Endodermal cell (in vitro differentiated cells): ENCODE measurements at regions not wholly inside any gene's neighbourhood (a gene's known extent, or its start where the extent isn't known, plus 50 kb on each side); places are given as distances from the start of the nearest gene placed in this dataset.

Source experiments
- DNase-seq: peaks from one replicate; pipeline ENCODE4 v3.0.0-alpha.2; 2017
- H3K27ac ChIP-seq: 2 replicates; pipeline ENCODE4 v1.5.1; 2013; ENCODE audit warnings: mild to moderate bottlenecking, low read depth, low read length, moderate library complexity
- H3K27me3 ChIP-seq: 2 replicates; pipeline ENCODE4 v1.6.1; 2013; ENCODE audit warnings: mild to moderate bottlenecking, low read length, moderate library complexity; ENCODE audit not compliant: insufficient read depth, control insufficient read depth, poor library complexity, severe bottlenecking
- H3K36me3 ChIP-seq: 2 replicates; pipeline ENCODE4 v1.7.0; 2013; ENCODE audit warnings: mild to moderate bottlenecking, low read length, moderate library complexity; ENCODE audit not compliant: control insufficient read depth, insufficient read depth
- H3K4me1 ChIP-seq: one replicate; pipeline ENCODE4 v1.7.0; 2013; ENCODE audit warnings: low read length; ENCODE audit not compliant: control insufficient read depth, insufficient read depth
- H3K4me3 ChIP-seq: 2 replicates; pipeline ENCODE4 v1.5.1; 2013; ENCODE audit warnings: mild to moderate bottlenecking, low read length, moderate library complexity
- H3K9ac ChIP-seq: 2 replicates; pipeline ENCODE4 v1.6.1; 2013; ENCODE audit warnings: mild to moderate bottlenecking, low read length, moderate library complexity; ENCODE audit not compliant: poor library complexity, severe bottlenecking; ENCODE audit errors: extremely low read depth
- H3K9me3 ChIP-seq: 2 replicates; pipeline ENCODE4 v1.6.1; 2013; ENCODE audit warnings: mild to moderate bottlenecking, low read length, moderate library complexity; ENCODE audit not compliant: control insufficient read depth
- H3K27ac Mint-ChIP-seq: 2 replicates; pipeline ENCODE4 v1.8.0; 2020; ENCODE audit warnings: mixed read lengths
- H3K27me3 Mint-ChIP-seq: 2 replicates; pipeline ENCODE4 v1.8.0; 2021; ENCODE audit warnings: mild to moderate bottlenecking, mixed read lengths; ENCODE audit not compliant: insufficient read depth
- H3K36me3 Mint-ChIP-seq: 2 replicates; pipeline ENCODE4 v1.8.0; 2020; ENCODE audit warnings: low read depth, mixed read lengths
- H3K4me1 Mint-ChIP-seq: 2 replicates; pipeline ENCODE4 v1.8.0; 2020; ENCODE audit warnings: mixed read lengths
- H3K4me3 Mint-ChIP-seq: 2 replicates; pipeline ENCODE4 v1.8.0; 2020; ENCODE audit warnings: mild to moderate bottlenecking, moderate library complexity, mixed read lengths
- H3K9me3 Mint-ChIP-seq: 2 replicates; pipeline ENCODE4 v1.8.0; 2020; ENCODE audit warnings: mild to moderate bottlenecking, mixed read lengths
- CTCF ChIP-seq: fragments of 200-600 bp; sonication (generic); conservative IDR thresholded peaks from 2 replicates; pipeline ENCODE4 v1.5.0; 2021; ENCODE audit warnings: antibody characterized with exemption, mild to moderate bottlenecking
- WGBS, 2 experiments: methylation state at CpG; one replicate each; pipeline versions ENCODE4 v1.1.5 to v1.1.7; 2013; ENCODE audit warnings: missing lambda C conversion rate in 2 of 2, mixed read lengths in 1 of 2; ENCODE audit not compliant: insufficient coverage in 1 of 2, insufficient read length in 1 of 2; 5-methylcytosine and 5-hydroxymethylcytosine counted together

DNA sequence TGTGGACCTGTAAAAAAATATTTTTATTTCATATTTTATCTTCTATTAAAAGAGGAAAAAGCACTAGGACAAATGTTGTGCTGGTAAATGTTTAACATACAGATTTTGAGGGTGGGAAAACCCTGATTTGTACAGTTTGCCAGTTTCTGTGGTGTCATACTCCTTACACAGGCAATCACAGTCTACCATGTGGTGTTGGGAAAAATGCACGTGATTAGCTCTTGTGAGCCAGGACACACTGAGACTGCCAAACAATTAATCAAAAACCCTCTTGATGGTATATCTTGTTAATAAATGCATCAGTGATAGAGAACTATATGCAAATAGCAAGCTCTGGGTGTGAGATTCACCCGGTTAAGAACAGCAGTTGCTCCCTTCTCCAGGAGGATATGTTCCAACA lies 136.5 kb upstream of the ZC3H11B start:
- Histone ChIP-seq H3K4me1 (no peaks in the 10 kb centered on the region), H3K27me3 (no peaks in the 10 kb centered on the region), H3K27ac (no peak overlapping the region), H3K9ac (no peak overlapping the region), H3K9me3 (no peaks in the 10 kb centered on the region), H3K4me3 (no peak overlapping the region), H3K36me3 (no peaks in the 10 kb centered on the region)
- Mint-ChIP-seq H3K36me3 (no peaks in the 10 kb centered on the region), H3K27me3 (no peaks in the 10 kb centered on the region), H3K27ac (no peak overlapping the region), H3K4me3 (no peak overlapping the region), H3K4me1 (peaks cover 3% of the 10 kb centered on the region), H3K9me3 (no peaks in the 10 kb centered on the region)
- no peak for DNase-seq
- 0 to 50% methylated on average over 1 to 2 of the region's 2 CpGs for WGBS, 2 experiments
- no peak for TF ChIP-seq CTCF

- DNase-seq: no peak
- Histone ChIP-seq H3K9ac (no peak overlapping the region), H3K4me3 (no peak overlapping the region), H3K4me1 (no peaks in the 10 kb centered on the region), H3K27ac (no peak overlapping the region), H3K36me3 (no peaks in the 10 kb centered on the region), H3K9me3 (no peaks in the 10 kb centered on the region), H3K27me3 (no peaks in the 10 kb centered on the region)
- Mint-ChIP-seq H3K4me1 (peaks cover 10% of the 10 kb centered on the region), H3K27ac (no peak overlapping the region), H3K4me3 (no peak overlapping the region), H3K9me3 (no peaks in the 10 kb centered on the region), H3K27me3 (no peaks in the 10 kb centered on the region), H3K36me3 (no peaks in the 10 kb centered on the region)
- no peak for TF ChIP-seq CTCF
- WGBS, 2 experiments: 98 to 100% methylated on average over 1 to 2 of the region's 2 CpGs
Measured at GRCh38 chr1:219746141-219746540, 133.2 kb upstream of the ZC3H11B start.

- Histone ChIP-seq H3K4me3 (no peak overlapping the region), H3K9ac (no peak overlapping the region), H3K27me3 (no peaks in the 10 kb centered on the region), H3K9me3 (no peaks in the 10 kb centered on the region), H3K27ac (peak overlapping the region; percentile 6), H3K4me1 (no peaks in the 10 kb centered on the region), H3K36me3 (no peaks in the 10 kb centered on the region)
- Mint-ChIP-seq H3K4me1 (peaks cover 10% of the 10 kb centered on the region), H3K9me3 (no peaks in the 10 kb centered on the region), H3K27me3 (no peaks in the 10 kb centered on the region), H3K36me3 (no peaks in the 10 kb centered on the region), H3K27ac (no peak overlapping the region), H3K4me3 (no peak overlapping the region)
- no peak for DNase-seq
- 93% methylated on average over 3 of the region's 3 CpGs; no CpG with 5 or more reads in 1 of the 2 experiments for WGBS, 2 experiments
- TF ChIP-seq CTCF: no peak
Measured at GRCh38 chr1:219744652-219745469, 132.0 kb upstream of the ZC3H11B start.
